GM12878 (cell line): ENCODE measurements at regions not wholly inside any gene's neighbourhood (a gene's known extent, or its start where the extent isn't known, plus 50 kb on each side); places are given as distances from the start of the nearest gene placed in this dataset.

Experiments used
- BACH1 ChIP-seq: fragments of 450-650 bp; IDR thresholded peaks from 2 replicates; pipeline ENCODE4 v1.6.1; 2017; ENCODE audit warnings: mild to moderate bottlenecking, borderline replicate concordance
- CBFB ChIP-seq: IDR thresholded peaks from 2 replicates; pipeline ENCODE4 v1.6.1; 2016; ENCODE audit warnings: antibody characterized with exemption, low read depth
- CBX5 ChIP-seq: sonication (generic); IDR thresholded peaks from 2 replicates; pipeline ENCODE4 v1.6.1; 2016; ENCODE audit warnings: low read depth, moderate library complexity, mild to moderate bottlenecking, inconsistent platforms
- CHD1 ChIP-seq: IDR thresholded peaks from 2 replicates; pipeline ENCODE4 v1.6.1; 2012; ENCODE audit warnings: low read depth, low read length, improper control_type of control experiment
- CREB1 ChIP-seq: IDR thresholded peaks from 2 replicates; pipeline ENCODE4 v1.6.1; 2012; ENCODE audit warnings: low read depth, mild to moderate bottlenecking, inconsistent platforms
- CREM ChIP-seq: IDR thresholded peaks from 2 replicates; pipeline ENCODE4 v1.6.1; 2014; ENCODE audit warnings: antibody characterized with exemption, low read depth
- ETV6 ChIP-seq, 2 experiments: fragments of 450-650 bp in 1 of 2; IDR thresholded peaks in 1 of 2; conservative IDR thresholded peaks in 1 of 2; 2 replicates each; pipeline ENCODE4 v1.6.1; 2014; ENCODE audit warnings: antibody characterized with exemption in 1 of 2, borderline replicate concordance in 1 of 2, low read depth in 1 of 2, mild to moderate bottlenecking in 1 of 2, moderate library complexity in 1 of 2
- FOS ChIP-seq: IDR thresholded peaks from 3 replicates; pipeline ENCODE4 v1.6.1; 2011; ENCODE audit warnings: borderline replicate concordance; ENCODE audit not compliant: insufficient read length; ENCODE audit errors: extremely low read depth
- FOXM1 ChIP-seq: IDR thresholded peaks from 2 replicates; pipeline ENCODE4 v1.6.1; 2012; ENCODE audit warnings: low read depth, mild to moderate bottlenecking, inconsistent platforms, low read length, moderate library complexity
- GABPA ChIP-seq: IDR thresholded peaks from 2 replicates; pipeline ENCODE4 v1.6.1; 2014; ENCODE audit warnings: antibody characterized with exemption, low read depth, mild to moderate bottlenecking, inconsistent platforms
- IKZF1 ChIP-seq: fragments of 450-650 bp; conservative IDR thresholded peaks from 2 replicates; pipeline ENCODE4 v1.6.1; 2017; ENCODE audit warnings: antibody characterized with exemption, mild to moderate bottlenecking
- KDM1A ChIP-seq: fragments of 200-600 bp; sonication (generic); IDR thresholded peaks from 2 replicates; pipeline ENCODE4 v1.6.1; 2016; ENCODE audit warnings: borderline replicate concordance
- KLF5 ChIP-seq: fragments of 450-650 bp; IDR thresholded peaks from 2 replicates; pipeline ENCODE4 v1.6.1; 2014; ENCODE audit warnings: mild to moderate bottlenecking; ENCODE audit not compliant: partially characterized antibody
- LARP7 ChIP-seq: fragments of 450-650 bp; IDR thresholded peaks from 2 replicates; pipeline ENCODE4 v1.6.1; 2017; ENCODE audit warnings: mild to moderate bottlenecking
- MLLT1 ChIP-seq: fragments of 450-650 bp; IDR thresholded peaks from 2 replicates; pipeline ENCODE4 v1.6.1; 2016; ENCODE audit warnings: mild to moderate bottlenecking
- MTA3 ChIP-seq: IDR thresholded peaks from 2 replicates; pipeline ENCODE4 v1.6.1; 2012; ENCODE audit warnings: low read length, inconsistent platforms, borderline replicate concordance
- MXI1 ChIP-seq: fragments of 150-350 bp; IDR thresholded peaks from 2 replicates; pipeline ENCODE4 v1.6.1; 2011; ENCODE audit warnings: low read depth, mild to moderate bottlenecking, inconsistent platforms, low read length, improper control_type of control experiment
- NFXL1 ChIP-seq: fragments of 450-650 bp; IDR thresholded peaks from 2 replicates; pipeline ENCODE4 v1.6.1; 2017; ENCODE audit warnings: antibody characterized with exemption, mild to moderate bottlenecking, borderline replicate concordance
- NR2F1 ChIP-seq: fragments of 450-650 bp; conservative IDR thresholded peaks from 2 replicates; pipeline ENCODE4 v1.6.1; 2017; ENCODE audit warnings: mild to moderate bottlenecking
- POLR2AphosphoS2 ChIP-seq: IDR thresholded peaks from 2 replicates; pipeline ENCODE4 v1.6.1; 2011; ENCODE audit warnings: low read depth, mild to moderate bottlenecking, low read length, improper control_type of control experiment, moderate library complexity
- RAD51 ChIP-seq: fragments of 450-650 bp; IDR thresholded peaks from 2 replicates; pipeline ENCODE4 v1.6.1; 2016; ENCODE audit warnings: moderate library complexity, mild to moderate bottlenecking, inconsistent platforms
- RUNX3 ChIP-seq: IDR thresholded peaks from 2 replicates; pipeline ENCODE4 v1.6.1; 2012; ENCODE audit warnings: low read length, inconsistent platforms
- SMAD1 ChIP-seq: fragments of 450-650 bp; IDR thresholded peaks from 2 replicates; pipeline ENCODE4 v1.6.1; 2018; ENCODE audit warnings: mild to moderate bottlenecking, low read depth; ENCODE audit not compliant: partially characterized antibody
- SMC3 ChIP-seq: IDR thresholded peaks from 2 replicates; pipeline ENCODE4 v1.6.1; 2011; ENCODE audit warnings: low read length, improper control_type of control experiment, borderline replicate concordance
- SREBF1 ChIP-seq: IDR thresholded peaks from 2 replicates; pipeline ENCODE4 v1.6.1; 2012; ENCODE audit warnings: mild to moderate bottlenecking, low read length
- SRF ChIP-seq, 2 experiments: IDR thresholded peaks; 2 replicates each; pipeline ENCODE4 v1.6.1; 2011; ENCODE audit warnings: low read depth in 2 of 2, low read length in 2 of 2, mild to moderate bottlenecking in 1 of 2, moderate library complexity in 1 of 2
- STAT3 ChIP-seq: IDR thresholded peaks from 2 replicates; pipeline ENCODE4 v1.6.1; 2011; ENCODE audit warnings: low read depth, low read length, improper control_type of control experiment
- SUZ12 ChIP-seq: fragments of 200-600 bp; sonication (generic); IDR thresholded peaks from one replicate; pipeline ENCODE4 v1.6.1; 2018; ENCODE audit warnings: antibody characterized with exemption, mild to moderate bottlenecking; ENCODE audit not compliant: unreplicated experiment
- TBL1XR1 ChIP-seq: IDR thresholded peaks from 2 replicates; pipeline ENCODE4 v1.6.1; 2012; ENCODE audit warnings: low read depth, low read length, improper control_type of control experiment
- ZNF217 ChIP-seq: fragments of 450-650 bp; IDR thresholded peaks from 2 replicates; pipeline ENCODE4 v1.6.1; 2017; ENCODE audit warnings: antibody characterized with exemption, mild to moderate bottlenecking
- ZNF384 ChIP-seq: IDR thresholded peaks from 2 replicates; pipeline ENCODE4 v1.6.1; 2012; ENCODE audit warnings: low read depth, mild to moderate bottlenecking, low read length, improper control_type of control experiment, borderline replicate concordance
- ZSCAN29 ChIP-seq: fragments of 450-650 bp; IDR thresholded peaks from 2 replicates; pipeline ENCODE4 v1.6.1; 2017; ENCODE audit warnings: mild to moderate bottlenecking, moderate library complexity
- TF ChIP-seq, protein P1 (sequence below): fragments of 450-650 bp; IDR thresholded peaks from 2 replicates; pipeline ENCODE4 v1.6.1; 2014; ENCODE audit warnings: mild to moderate bottlenecking

- TF ChIP-seq ETV6 (conservative IDR thresholded peaks at IDR 0.05 in 1 of 2, IDR thresholded peaks at IDR 0.05 in 1 of 2; ENCODE audit: borderline replicate concordance in 1 of 2, low read depth in 1 of 2) (peak in 1 of 2 experiments; percentile 88; a peak in 2 of 4 replicates), NR2F1 (peak; percentile 98), SUZ12 (no peak), CHD1 (no peak), POLR2AphosphoS2 (no peak), CREM (peak; percentile 83), IKZF1 (peak; percentile 97), MTA3 (peak; percentile 97; the same call in 1 of the 2 replicates), SREBF1 (no peak), MXI1 (peak; percentile 40; the same call in 1 of the 2 replicates), ZNF217 (peak; percentile 69), TBL1XR1 (peak; percentile 99), LARP7 (no peak), SMAD1 (no peak), KLF5 (peak; percentile 69), ZNF384 (no peak), ZSCAN29 (no peak), RUNX3 (peak; percentile 99), SMC3 (no peak), BACH1 (peak; percentile 91), FOS (no peak), CREB1 (peak; percentile 58; the same call in 1 of the 2 replicates), FOXM1 (peak; percentile 90), NFXL1 (no peak), STAT3 (peak; percentile 90; the same call in 1 of the 2 replicates), CBX5 (no peak), SRF (IDR thresholded peaks at IDR 0.05; ENCODE audit: low read depth in 2 of 2, low read length in 2 of 2) (0 out of 4 replicates have a peak, but pooled peaks of 1 of the 2 experiments have one; percentile 5), GABPA (peak; percentile 52; the same call in 1 of the 2 replicates), RAD51 (peak; percentile 42; the same call in 1 of the 2 replicates), KDM1A (no peak), MLLT1 (peak; percentile 95), CBFB (peak; percentile 95)
- TF ChIP-seq, protein P1, sequence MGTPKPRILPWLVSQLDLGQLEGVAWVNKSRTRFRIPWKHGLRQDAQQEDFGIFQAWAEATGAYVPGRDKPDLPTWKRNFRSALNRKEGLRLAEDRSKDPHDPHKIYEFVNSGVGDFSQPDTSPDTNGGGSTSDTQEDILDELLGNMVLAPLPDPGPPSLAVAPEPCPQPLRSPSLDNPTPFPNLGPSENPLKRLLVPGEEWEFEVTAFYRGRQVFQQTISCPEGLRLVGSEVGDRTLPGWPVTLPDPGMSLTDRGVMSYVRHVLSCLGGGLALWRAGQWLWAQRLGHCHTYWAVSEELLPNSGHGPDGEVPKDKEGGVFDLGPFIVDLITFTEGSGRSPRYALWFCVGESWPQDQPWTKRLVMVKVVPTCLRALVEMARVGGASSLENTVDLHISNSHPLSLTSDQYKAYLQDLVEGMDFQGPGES, result no peak
Observed at GRCh38 chr15:69755551-69756310, 303.1 kb downstream of the RPLP1 start (continued).
